BE2C (cell line): ENCODE measurements at regions not wholly inside any gene's neighbourhood (a gene's known extent, or its start where the extent isn't known, plus 50 kb on each side); places are given as distances from the start of the nearest gene placed in this dataset.

Experiments
- DNase-seq: peaks from one replicate; pipeline ENCODE4 v3.0.0-alpha.2; 2020
- H3K27me3 ChIP-seq: fragments of 250-450 bp; sonication (Bioruptor Pico); 2 replicates; pipeline ENCODE4 v1.5.1; 2020; ENCODE audit warnings: mild to moderate bottlenecking
- H3K36me3 ChIP-seq: fragments of 250-450 bp; sonication (Bioruptor Pico); 2 replicates; pipeline ENCODE4 v1.5.1; 2020; ENCODE audit warnings: mild to moderate bottlenecking
- H3K4me1 ChIP-seq: fragments of 250-450 bp; sonication (Bioruptor Pico); 2 replicates; pipeline ENCODE4 v1.5.1; 2020
- H3K4me3 ChIP-seq: 2 replicates; pipeline ENCODE4 v1.5.1; 2011; ENCODE audit warnings: low read depth, low read length
- H3K9me3 ChIP-seq: fragments of 250-450 bp; sonication (Bioruptor Pico); 2 replicates; pipeline ENCODE4 v1.5.1; 2020
- CTCF ChIP-seq: IDR thresholded peaks from 2 replicates; pipeline ENCODE4 v1.5.1; 2012; ENCODE audit warnings: mild to moderate bottlenecking, low read depth, low read length

- Histone ChIP-seq H3K4me3 (no peak overlapping the region), H3K36me3 (no peaks in the 10 kb centered on the region), H3K9me3 (no peaks in the 10 kb centered on the region), H3K27me3 (no peaks in the 10 kb centered on the region), H3K4me1 (no peaks in the 10 kb centered on the region)
- TF ChIP-seq CTCF: no peak
- DNase-seq: no peak
These were observed 221.2 kb downstream of the LIG4 start for GRCh38 chr13:107994137-107994536.

GRCh38 chr13:107993239-107993949 lies 221.9 kb downstream of the LIG4 start:
- no peaks in the 10 kb centered on the region for H3K27me3 ChIP-seq
- no peak for DNase-seq
- H3K4me1 ChIP-seq: no peaks in the 10 kb centered on the region
- no peak for TF ChIP-seq CTCF
- no peak overlapping the region for H3K4me3 ChIP-seq
- no peaks in the 10 kb centered on the region for H3K36me3 ChIP-seq
- H3K9me3 ChIP-seq: no peaks in the 10 kb centered on the region

- no peak for DNase-seq
- H3K27me3 ChIP-seq: no peaks in the 10 kb centered on the region
- no peak for TF ChIP-seq CTCF
- no peak overlapping the region for H3K4me3 ChIP-seq
- no peaks in the 10 kb centered on the region for H3K9me3 ChIP-seq
- H3K4me1 ChIP-seq: no peaks in the 10 kb centered on the region
- H3K36me3 ChIP-seq: no peaks in the 10 kb centered on the region
These were observed 222.8 kb downstream of the LIG4 start for GRCh38 chr13:107992542-107992941.

GRCh38 chr13:107977071-107977574 lies 238.2 kb downstream of the LIG4 start:
- no peaks in the 10 kb centered on the region for H3K9me3 ChIP-seq
- no peaks in the 10 kb centered on the region for H3K36me3 ChIP-seq
- H3K4me3 ChIP-seq: no peak overlapping the region
- H3K27me3 ChIP-seq: no peaks in the 10 kb centered on the region
- no peak for DNase-seq
- H3K4me1 ChIP-seq: no peaks in the 10 kb centered on the region
- TF ChIP-seq CTCF: no peak

GRCh38 chr13:107976628-107977027 lies 238.7 kb downstream of the LIG4 start:
- Histone ChIP-seq H3K9me3 (no peaks in the 10 kb centered on the region), H3K36me3 (no peaks in the 10 kb centered on the region), H3K4me1 (peaks cover under 1% of the 10 kb centered on the region; the same call in 1 of the 2 replicates), H3K4me3 (no peak overlapping the region), H3K27me3 (no peaks in the 10 kb centered on the region)
- TF ChIP-seq CTCF: no peak
- DNase-seq: no peak

- no peak for DNase-seq
- Histone ChIP-seq H3K4me1 (peaks cover 13% of the 10 kb centered on the region), H3K36me3 (no peaks in the 10 kb centered on the region), H3K27me3 (no peaks in the 10 kb centered on the region), H3K9me3 (no peaks in the 10 kb centered on the region), H3K4me3 (no peak overlapping the region)
- no peak for TF ChIP-seq CTCF
These were observed 240.9 kb downstream of the LIG4 start for GRCh38 chr13:107974409-107974808.
